Activated naive CD8-positive, alpha-beta T cell treated with anti-CD3 and anti-CD28 coated beads, Interleukin-2, amount 50 U/mL, for 24 hours (primary cell): ENCODE measurements at regions not wholly inside any gene's neighbourhood (a gene's known extent, or its start where the extent isn't known, plus 50 kb on each side); places are given as distances from the start of the nearest gene placed in this dataset.
"Not testable (repeated sequence)": the region's sequence is repeated elsewhere in the genome, so short reads cannot be mapped to it uniquely, and the experiment has no call there.

Source experiments
- ATAC-seq: fragments of 150-1000 bp; cut with Tn5 transposase; one replicate; pipeline ENCODE4 v1.10.0; 2021
- DNase-seq: peaks from one replicate; pipeline ENCODE4 v3.0.0; 2021
- H3K27ac Mint-ChIP-seq: one replicate; pipeline ENCODE4 v1.8.0; 2021; ENCODE audit warnings: mild to moderate bottlenecking, mixed read lengths
- H3K27me3 Mint-ChIP-seq: one replicate; pipeline ENCODE4 v1.8.0; 2021; ENCODE audit warnings: mixed read lengths
- H3K36me3 Mint-ChIP-seq: one replicate; pipeline ENCODE4 v1.8.0; 2021; ENCODE audit warnings: low read depth, mixed read lengths
- H3K4me1 Mint-ChIP-seq: one replicate; pipeline ENCODE4 v1.8.0; 2021; ENCODE audit warnings: mixed read lengths
- H3K4me3 Mint-ChIP-seq: one replicate; pipeline ENCODE4 v1.8.0; 2021; ENCODE audit warnings: mild to moderate bottlenecking, moderate library complexity, mixed read lengths
- H3K9me3 Mint-ChIP-seq: one replicate; pipeline ENCODE4 v1.8.0; 2021; ENCODE audit warnings: mixed read lengths

DNA sequence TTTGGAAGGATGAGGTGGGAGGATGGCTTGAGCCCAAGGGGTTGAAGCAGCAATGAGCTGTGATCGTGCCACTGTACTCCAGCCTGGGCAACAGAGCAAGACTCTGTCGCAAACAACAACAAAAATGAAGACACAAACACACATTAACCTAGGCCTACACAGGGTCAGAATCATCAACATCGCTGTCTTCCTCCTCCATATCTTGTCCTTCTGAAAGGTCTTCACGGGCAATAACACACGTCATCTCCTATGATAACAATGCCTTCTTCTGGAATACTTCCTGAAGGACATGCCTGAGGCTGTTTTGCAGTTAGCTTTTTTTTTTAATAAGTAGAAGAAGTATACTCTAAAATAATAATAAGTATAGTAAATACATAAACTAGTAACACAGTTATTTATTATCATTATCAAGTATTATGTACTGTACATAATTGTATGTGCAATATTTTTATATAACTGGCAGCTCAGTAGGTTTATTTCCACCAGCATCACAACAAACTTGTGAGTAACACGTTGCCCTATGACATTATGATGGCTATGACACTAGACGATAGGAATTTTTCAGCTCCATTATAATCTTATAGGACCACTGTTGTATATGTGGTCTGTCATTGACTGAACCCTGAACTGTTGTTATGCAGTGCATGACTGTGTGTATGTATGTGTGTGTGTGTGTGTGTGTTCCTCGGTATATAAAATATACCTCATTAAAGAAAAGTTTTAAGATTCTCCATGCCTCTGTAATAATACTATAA, 69.2 kb upstream of the MAML3 start:
- no peak for DNase-seq
- H3K4me1 Mint-ChIP-seq = no peaks in the 10 kb centered on the region
- H3K27ac Mint-ChIP-seq = no peak overlapping the region
- no peak overlapping the region for H3K4me3 Mint-ChIP-seq
- no peaks in the 10 kb centered on the region for H3K36me3 Mint-ChIP-seq
- no peaks in the 10 kb centered on the region for H3K9me3 Mint-ChIP-seq
- peak; percentile 33 for ATAC-seq
- peaks cover 2% of the 10 kb centered on the region for H3K27me3 Mint-ChIP-seq

DNA sequence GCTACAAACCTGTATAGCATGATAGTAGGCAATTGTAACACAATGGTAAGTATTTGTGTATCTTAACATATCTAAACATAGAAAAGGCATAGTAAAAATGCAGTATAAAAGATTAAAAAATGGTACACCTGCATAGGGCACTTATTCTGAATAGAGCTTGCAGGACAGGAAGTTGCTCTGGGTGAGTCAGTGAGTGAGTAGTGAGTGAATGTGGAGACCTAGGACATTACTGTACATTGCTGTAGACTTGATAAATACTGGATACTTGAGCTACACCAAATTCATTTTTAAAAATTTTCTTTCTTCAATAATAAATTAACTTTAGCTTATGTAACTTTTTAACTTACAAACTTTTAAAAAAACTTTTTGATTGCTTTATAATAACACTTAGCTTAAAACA, 68.2 kb upstream of the MAML3 start:
- no peaks in the 10 kb centered on the region for H3K9me3 Mint-ChIP-seq
- ATAC-seq = peak; percentile 43
- no peaks in the 10 kb centered on the region for H3K36me3 Mint-ChIP-seq

DNA sequence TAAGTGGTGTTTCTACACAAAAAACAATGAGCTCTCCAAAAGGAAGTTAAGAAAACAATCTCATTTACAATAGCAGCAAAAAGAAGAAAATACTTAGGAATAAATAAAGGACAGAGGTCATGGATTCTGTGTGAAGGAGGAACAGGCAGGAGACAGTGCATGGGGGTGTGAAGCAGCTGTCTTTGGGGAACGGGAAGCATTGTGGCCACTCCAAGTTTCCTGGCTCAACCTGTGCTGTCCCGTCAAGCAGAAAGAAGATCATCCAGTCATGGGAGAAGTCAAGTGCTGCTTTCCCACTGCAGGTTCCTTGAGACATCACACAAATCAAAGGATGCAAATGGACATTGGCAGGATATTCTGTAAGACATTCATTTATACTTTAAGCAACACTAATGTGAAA, 66.1 kb upstream of the MAML3 start:
- Mint-ChIP-seq H3K9me3 (no peaks in the 10 kb centered on the region), H3K36me3 (no peaks in the 10 kb centered on the region), H3K4me1 (no peaks in the 10 kb centered on the region), H3K4me3 (no peak overlapping the region), H3K27ac (no peak overlapping the region), H3K27me3 (peaks cover 3% of the 10 kb centered on the region)
- DNase-seq (no peak), ATAC-seq (no peak)

More for the DNA sequence above, 68.2 kb upstream of the MAML3 start:
- no peak for DNase-seq
- H3K27ac Mint-ChIP-seq = no peak overlapping the region
- peaks cover 2% of the 10 kb centered on the region for H3K27me3 Mint-ChIP-seq
- H3K4me1 Mint-ChIP-seq = no peaks in the 10 kb centered on the region
- no peak overlapping the region for H3K4me3 Mint-ChIP-seq

DNA sequence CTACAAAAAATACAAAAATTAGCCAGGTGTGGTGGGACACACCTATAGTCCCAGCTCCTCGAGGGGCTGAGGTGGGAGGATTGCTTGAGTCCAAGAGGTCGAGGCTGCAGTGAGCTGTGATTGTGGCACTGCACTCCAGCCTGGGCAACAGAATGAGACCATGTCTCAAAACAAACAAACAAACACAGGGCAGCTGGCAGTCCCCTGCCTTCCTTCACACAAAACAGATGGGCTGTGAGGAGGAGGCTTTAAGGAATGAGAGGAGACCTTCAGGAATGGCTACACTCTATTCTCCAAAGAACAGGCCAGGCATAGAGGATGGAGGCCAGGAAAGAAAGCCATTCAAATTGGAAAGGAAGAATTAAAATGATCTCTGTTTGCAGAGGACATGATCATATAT, 65.6 kb upstream of the MAML3 start:
- H3K9me3 Mint-ChIP-seq = no peaks in the 10 kb centered on the region
- no peaks in the 10 kb centered on the region for H3K4me1 Mint-ChIP-seq
- no peaks in the 10 kb centered on the region for H3K36me3 Mint-ChIP-seq
- no peak overlapping the region for H3K27ac Mint-ChIP-seq
- DNase-seq = no peak
- no peak overlapping the region for H3K4me3 Mint-ChIP-seq
- peaks cover 8% of the 10 kb centered on the region for H3K27me3 Mint-ChIP-seq
- ATAC-seq = no peak

DNA sequence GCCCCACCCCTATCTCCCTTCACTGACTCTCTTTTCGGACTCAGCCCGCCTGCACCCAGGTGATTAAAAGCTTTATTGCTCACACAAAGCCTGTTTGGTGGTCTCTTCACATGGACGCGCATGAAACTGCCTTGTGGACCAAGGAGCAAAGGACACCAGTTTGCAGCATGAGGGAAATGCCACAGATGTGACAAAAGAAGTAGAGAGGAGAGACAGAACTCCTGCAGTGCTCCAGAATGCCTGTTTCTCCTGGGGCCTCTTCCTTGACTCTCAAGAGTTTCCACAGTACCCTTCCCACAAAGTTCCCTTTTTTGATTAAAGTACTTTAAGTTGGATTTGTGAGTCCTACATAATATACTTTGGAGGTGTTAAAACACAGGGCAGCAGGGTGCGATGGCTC, 65.1 kb upstream of the MAML3 start:
- not testable (repeated sequence) for H3K4me3 Mint-ChIP-seq, H3K4me1 Mint-ChIP-seq, H3K27ac Mint-ChIP-seq, ATAC-seq, DNase-seq, H3K36me3 Mint-ChIP-seq, H3K27me3 Mint-ChIP-seq, H3K9me3 Mint-ChIP-seq

DNA sequence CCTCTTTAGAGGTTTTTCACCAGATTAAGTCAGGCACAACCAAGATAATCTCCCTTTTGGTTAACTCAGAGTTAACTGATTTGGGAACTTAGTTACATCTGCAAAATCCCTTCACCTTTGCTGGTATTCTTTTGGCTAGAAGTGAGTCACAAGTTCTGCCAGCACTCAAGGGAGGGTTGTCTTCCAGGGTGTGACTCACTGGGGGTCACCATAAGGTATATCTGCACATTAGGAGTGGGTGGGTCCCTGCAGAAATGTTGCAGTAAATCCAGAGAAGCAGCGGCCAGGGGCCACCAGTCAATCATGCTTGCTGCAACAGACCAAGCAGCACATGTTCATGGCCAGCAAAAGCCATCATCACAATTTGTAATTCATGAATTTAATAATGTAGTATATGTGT, 59.8 kb upstream of the MAML3 start:
- DNase-seq (no peak), ATAC-seq (peak; percentile 79)
- no peaks in the 10 kb centered on the region for H3K36me3 Mint-ChIP-seq
- peaks cover 4% of the 10 kb centered on the region for H3K4me1 Mint-ChIP-seq
- no peaks in the 10 kb centered on the region for H3K9me3 Mint-ChIP-seq
- H3K27me3 Mint-ChIP-seq = peaks cover 8% of the 10 kb centered on the region
- no peak overlapping the region for H3K27ac Mint-ChIP-seq
- no peak overlapping the region for H3K4me3 Mint-ChIP-seq

DNA sequence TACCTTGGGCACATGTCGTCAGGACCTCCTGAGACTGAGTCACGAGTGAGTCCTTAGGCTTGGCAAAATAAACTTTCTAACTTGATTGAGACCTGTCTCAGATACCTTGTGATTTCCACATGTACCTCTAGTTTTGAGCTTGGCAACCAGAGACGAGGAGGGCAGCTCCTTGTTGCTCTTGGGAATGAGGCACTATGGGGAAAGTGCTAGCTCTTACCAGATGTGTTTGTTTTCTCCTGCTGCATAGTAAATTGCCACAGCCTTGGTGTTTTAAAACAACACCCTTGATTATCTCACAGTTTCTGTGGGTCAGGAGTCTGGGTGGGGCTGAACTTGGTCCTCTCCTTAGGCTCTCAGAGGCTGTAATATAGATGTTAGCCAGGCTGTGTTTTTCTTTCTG, 59.1 kb upstream of the MAML3 start:
- Mint-ChIP-seq H3K4me1 (peaks cover 4% of the 10 kb centered on the region), H3K9me3 (no peaks in the 10 kb centered on the region), H3K4me3 (no peak overlapping the region), H3K27ac (no peak overlapping the region), H3K36me3 (no peaks in the 10 kb centered on the region), H3K27me3 (peaks cover 8% of the 10 kb centered on the region)
- DNase-seq (no peak), ATAC-seq (no peak)

DNA sequence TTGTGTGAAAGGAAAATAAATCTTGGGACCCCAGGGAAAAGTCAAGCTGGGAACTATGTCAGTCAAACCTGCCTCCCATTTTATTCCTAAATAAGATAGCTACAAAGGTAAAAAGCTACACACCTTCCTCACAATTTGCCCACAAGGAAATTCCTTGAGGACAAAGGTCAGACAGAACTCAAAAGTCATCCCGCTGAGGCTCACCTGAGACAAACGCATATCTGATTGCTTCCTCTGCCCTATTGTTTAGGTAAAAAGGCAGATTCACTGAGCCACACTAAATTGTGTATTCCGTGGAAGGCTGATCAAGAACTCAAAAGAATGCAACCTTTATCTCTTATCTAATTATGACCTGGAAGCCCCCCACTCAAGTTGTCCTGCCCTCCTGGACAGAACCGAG, 58.7 kb upstream of the MAML3 start:
- Mint-ChIP-seq H3K4me3 (no peak overlapping the region), H3K27ac (no peak overlapping the region), H3K36me3 (no peaks in the 10 kb centered on the region), H3K9me3 (no peaks in the 10 kb centered on the region), H3K27me3 (peaks cover 8% of the 10 kb centered on the region), H3K4me1 (peaks cover 4% of the 10 kb centered on the region)
- ATAC-seq (no peak), DNase-seq (no peak)

DNA sequence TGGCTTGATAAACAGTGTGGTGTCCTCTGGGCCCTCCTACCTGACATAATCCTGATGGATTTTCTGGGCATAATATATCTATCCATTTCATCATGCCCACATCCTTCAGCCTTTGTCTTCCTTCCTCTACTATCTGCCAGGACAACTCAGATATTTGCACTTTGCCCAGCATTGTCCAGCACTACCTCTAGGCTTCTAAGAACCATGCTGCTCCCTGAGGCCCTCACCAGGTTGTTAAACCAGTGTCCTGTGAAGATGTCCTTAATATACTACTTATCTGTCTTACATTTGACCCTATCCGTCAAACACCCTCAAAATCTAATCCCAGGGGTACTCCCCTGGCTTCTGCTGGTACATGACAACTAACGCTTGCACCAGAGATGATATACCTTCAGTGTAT, 58.2 kb upstream of the MAML3 start:
- no peak overlapping the region for H3K27ac Mint-ChIP-seq

DNA sequence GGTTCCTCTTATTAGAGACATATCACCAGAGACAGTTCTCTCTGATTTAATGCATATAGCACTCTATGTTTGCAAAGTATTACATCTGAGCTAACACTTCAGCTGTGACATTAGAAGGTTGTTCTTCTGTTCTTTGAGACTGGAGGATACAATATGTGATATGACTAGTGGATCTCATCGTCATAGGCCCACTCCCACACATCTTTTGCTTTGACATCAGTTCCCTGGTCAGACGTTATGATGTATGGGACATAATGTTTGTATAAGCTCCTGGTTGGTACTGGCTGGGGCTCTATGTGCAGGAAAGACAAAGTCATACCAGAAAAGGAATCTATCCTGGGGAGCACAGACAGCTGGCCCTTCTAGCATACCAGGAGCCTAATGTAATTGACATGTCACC, 57.7 kb upstream of the MAML3 start:
- peaks cover 10% of the 10 kb centered on the region for H3K27me3 Mint-ChIP-seq
- H3K9me3 Mint-ChIP-seq = no peaks in the 10 kb centered on the region
- no peaks in the 10 kb centered on the region for H3K36me3 Mint-ChIP-seq
- H3K4me1 Mint-ChIP-seq = peaks cover 4% of the 10 kb centered on the region
- no peak for DNase-seq
- no peak for ATAC-seq
- H3K27ac Mint-ChIP-seq = no peak overlapping the region
- no peak overlapping the region for H3K4me3 Mint-ChIP-seq

More for the DNA sequence above, 58.2 kb upstream of the MAML3 start:
- no peak for DNase-seq
- Mint-ChIP-seq H3K4me3 (no peak overlapping the region), H3K36me3 (no peaks in the 10 kb centered on the region), H3K27me3 (peaks cover 10% of the 10 kb centered on the region), H3K9me3 (no peaks in the 10 kb centered on the region), H3K4me1 (peaks cover 4% of the 10 kb centered on the region)
- no peak for ATAC-seq

DNA sequence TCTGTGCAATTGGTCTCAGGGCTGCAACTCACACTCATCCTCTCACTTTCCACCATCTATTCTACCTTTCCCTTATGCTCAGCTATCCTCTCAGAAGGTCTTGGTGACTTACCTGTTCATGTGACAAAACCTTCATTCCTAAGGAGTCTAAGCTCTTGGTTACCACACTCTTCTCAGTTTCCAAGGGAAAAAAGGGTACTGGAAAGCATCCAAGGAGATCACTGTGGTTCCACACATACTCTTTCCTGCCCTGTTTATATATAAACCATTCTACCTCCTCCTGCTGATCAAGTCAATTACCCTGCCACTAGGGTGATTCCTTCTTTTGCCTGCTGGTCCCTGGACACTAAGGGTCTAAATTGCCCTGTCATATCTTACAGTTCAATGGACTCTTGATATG, 57.2 kb upstream of the MAML3 start:
- ATAC-seq (no peak), DNase-seq (no peak)
- H3K36me3 Mint-ChIP-seq = no peaks in the 10 kb centered on the region
- no peak overlapping the region for H3K27ac Mint-ChIP-seq
- peaks cover 4% of the 10 kb centered on the region for H3K4me1 Mint-ChIP-seq
- no peak overlapping the region for H3K4me3 Mint-ChIP-seq
- H3K9me3 Mint-ChIP-seq = no peaks in the 10 kb centered on the region
- peaks cover 10% of the 10 kb centered on the region for H3K27me3 Mint-ChIP-seq

DNA sequence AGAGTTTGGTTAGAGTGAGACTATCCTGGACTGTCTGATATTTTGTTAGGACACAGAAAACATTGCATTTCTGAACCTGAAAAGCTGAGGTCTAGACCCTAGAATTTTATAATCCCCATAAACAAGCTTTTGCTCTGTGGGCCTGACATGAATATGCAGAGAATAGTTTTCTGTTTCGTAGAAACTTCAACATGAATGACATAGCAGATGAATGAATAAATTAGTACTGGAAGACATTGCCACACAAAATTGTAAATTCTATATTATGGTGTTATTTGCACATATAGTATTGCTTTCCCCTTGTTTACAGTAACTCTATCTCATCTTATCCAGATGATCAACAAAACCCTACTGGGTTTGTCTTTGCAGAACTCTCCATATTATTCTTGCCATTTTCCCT, 54.9 kb upstream of the MAML3 start:
- H3K9me3 Mint-ChIP-seq = no peaks in the 10 kb centered on the region
- no peak overlapping the region for H3K4me3 Mint-ChIP-seq
- no peaks in the 10 kb centered on the region for H3K36me3 Mint-ChIP-seq
- ATAC-seq = no peak
- H3K27me3 Mint-ChIP-seq = peaks cover 4% of the 10 kb centered on the region
- H3K27ac Mint-ChIP-seq = no peak overlapping the region
- H3K4me1 Mint-ChIP-seq = peaks cover 4% of the 10 kb centered on the region
- DNase-seq = no peak
